H1 (cell line): ENCODE measurements at regions not wholly inside any gene's neighbourhood (a gene's known extent, or its start where the extent isn't known, plus 50 kb on each side); places are given as distances from the start of the nearest gene placed in this dataset.

Source experiments
- CTCF ChIA-PET: fragments of 300-600 bp; sonication (Branson Sonifier 250); formaldehyde crosslinking; loops from one replicate; lab custom pipeline; 2021; ENCODE audit not compliant: partially characterized antibody; lab: Charles Lee
- POLR2A ChIA-PET: fragments of 300-600 bp; sonication (Branson Sonifier 250); formaldehyde crosslinking; loops from one replicate; lab custom pipeline; 2021; ENCODE audit warnings: inconsistent platforms; ENCODE audit not compliant: partially characterized antibody; lab: Charles Lee
- DNase-seq, 2 experiments: peaks; one replicate each; pipeline versions ENCODE4 v3.0.0 to v3.0.0-alpha.2; 2010 to 2022; ENCODE audit warnings: low spot score in 2 of 2, low read depth in 1 of 2, mixed read lengths in 1 of 2
- FAIRE-seq: peaks from 2 replicates; lab custom pipeline; 2011; peaks lifted over from hg19 to GRCh38; lab: Jason Lieb, UNC
- H2AFZ ChIP-seq: 2 replicates; pipeline ENCODE4 v1.8.1; 2012; ENCODE audit warnings: low read length, inconsistent platforms
- H2AK5ac ChIP-seq: 2 replicates; pipeline ENCODE4 v1.6.1; 2013; ENCODE audit warnings: low read depth, low read length
- H2BK120ac ChIP-seq: replicated peaks from 2 replicates; pipeline ENCODE3; 2013; ENCODE audit warnings: low read depth, low read length, inconsistent platforms
- H2BK12ac ChIP-seq: 2 replicates; pipeline ENCODE4 v1.6.1; 2013; ENCODE audit warnings: low read depth, low read length
- H2BK15ac ChIP-seq: 2 replicates; pipeline ENCODE4 v1.6.1; 2013; ENCODE audit warnings: low read length
- H2BK20ac ChIP-seq: 2 replicates; pipeline ENCODE4 v1.6.1; 2013; ENCODE audit warnings: low read length
- H2BK5ac ChIP-seq: 2 replicates; pipeline ENCODE4 v1.6.1; 2013; ENCODE audit warnings: low read depth, low read length
- H3K14ac ChIP-seq: 2 replicates; pipeline ENCODE4 v1.6.1; 2013; ENCODE audit warnings: inconsistent platforms; ENCODE audit not compliant: insufficient read length
- H3K18ac ChIP-seq: 2 replicates; pipeline ENCODE4 v1.6.1; 2013; ENCODE audit warnings: low read length; ENCODE audit errors: extremely low read depth
- H3K23ac ChIP-seq: 2 replicates; pipeline ENCODE4 v1.6.1; 2013; ENCODE audit warnings: inconsistent platforms; ENCODE audit not compliant: insufficient read length
- H3K23me2 ChIP-seq: 2 replicates; pipeline ENCODE4 v1.6.1; 2013; ENCODE audit warnings: low read depth, low read length
- H3K27ac ChIP-seq: 2 replicates; pipeline ENCODE4 v1.6.1; 2011; ENCODE audit warnings: low read depth, low read length, inconsistent platforms
- H3K27me3 ChIP-seq, 4 experiments: replicated peaks in 1 of 4; 1 replicate in 1 of 4; 2 replicates in 3 of 4; pipeline versions ENCODE4 v1.6.1 to v1.8.1; 2011 to 2013; ENCODE audit warnings: low read length in 3 of 4, mild to moderate bottlenecking in 3 of 4, inconsistent platforms in 2 of 4, mixed read lengths in 2 of 4, moderate library complexity in 1 of 4; ENCODE audit not compliant: control insufficient read depth in 3 of 4, insufficient read depth in 3 of 4; ENCODE audit errors: extremely low read depth in 1 of 4
- H3K36me3 ChIP-seq, 4 experiments: 2 replicates each; pipeline versions ENCODE4 v1.6.1 to v1.8.1; 2011 to 2013; ENCODE audit warnings: mild to moderate bottlenecking in 4 of 4, low read length in 3 of 4, moderate library complexity in 2 of 4, control low read depth in 1 of 4, inconsistent platforms in 1 of 4; ENCODE audit not compliant: insufficient read depth in 4 of 4, control insufficient read depth in 2 of 4
- H3K4ac ChIP-seq: replicated peaks from 2 replicates; pipeline ENCODE3; 2013; ENCODE audit warnings: low read length, low read depth, mixed read lengths, inconsistent platforms; ENCODE audit not compliant: insufficient read length
- H3K4me1 ChIP-seq, 4 experiments: replicated peaks in 1 of 4; 1 replicate in 1 of 4; 2 replicates in 3 of 4; pipeline versions ENCODE4 v1.6.1 to v1.8.1; 2011 to 2013; ENCODE audit warnings: low read length in 3 of 4, inconsistent platforms in 2 of 4, mixed read lengths in 1 of 4; ENCODE audit not compliant: insufficient read depth in 4 of 4, control insufficient read depth in 3 of 4
- H3K4me2 ChIP-seq, 2 experiments: 2 replicates each; pipeline versions ENCODE4 v1.6.1 to v1.8.1; 2011 to 2013; ENCODE audit warnings: low read depth in 2 of 2, low read length in 2 of 2, control low read depth in 1 of 2, inconsistent platforms in 1 of 2, mild to moderate bottlenecking in 1 of 2; ENCODE audit not compliant: insufficient read depth in 1 of 2
- H3K4me3 ChIP-seq, 4 experiments: fragments of 200-600, 300-600 bp in 1 of 4; sonication (generic), shearing (Covaris generic), sonication (Bioruptor Twin) in 1 of 4; 2 replicates each; pipeline versions ENCODE4 v1.5.1 to v1.8.1; 2011 to 2016; ENCODE audit warnings: low read length in 4 of 4, low read depth in 3 of 4, control low read depth in 2 of 4, inconsistent platforms in 2 of 4, mild to moderate bottlenecking in 2 of 4, mixed read lengths in 1 of 4, moderate library complexity in 1 of 4; ENCODE audit not compliant: insufficient read depth in 2 of 4; ENCODE audit errors: extremely low read depth in 1 of 4
- H3K56ac ChIP-seq: replicated peaks from 2 replicates; pipeline ENCODE3; 2013; ENCODE audit warnings: low read depth, mild to moderate bottlenecking, mixed read lengths, low read length, inconsistent platforms; ENCODE audit not compliant: insufficient read length
- H3K79me1 ChIP-seq: 2 replicates; pipeline ENCODE4 v1.6.1; 2013; ENCODE audit warnings: low read depth, low read length, control low read depth
- H3K79me2 ChIP-seq, 2 experiments: 2 replicates each; pipeline versions ENCODE4 v1.6.1 to v1.8.1; 2012 to 2013; ENCODE audit warnings: low read length in 2 of 2, mild to moderate bottlenecking in 2 of 2, inconsistent platforms in 1 of 2; ENCODE audit not compliant: insufficient read depth in 2 of 2, control insufficient read depth in 1 of 2
- H3K9ac ChIP-seq, 4 experiments: replicated peaks in 1 of 4; 1 replicate in 1 of 4; 2 replicates in 3 of 4; pipeline versions ENCODE4 v1.6.1 to v1.8.1; 2011 to 2013; ENCODE audit warnings: low read depth in 3 of 4, low read length in 3 of 4, control low read depth in 2 of 4, mild to moderate bottlenecking in 2 of 4, moderate library complexity in 2 of 4, inconsistent platforms in 1 of 4; ENCODE audit errors: extremely low read depth in 1 of 4
- H3K9me3 ChIP-seq, 2 experiments: 2 replicates each; pipeline versions ENCODE4 v1.6.1 to v1.8.1; 2012 to 2013; ENCODE audit warnings: mild to moderate bottlenecking in 2 of 2, moderate library complexity in 2 of 2, control low read depth in 1 of 2, inconsistent platforms in 1 of 2, low read depth in 1 of 2, low read length in 1 of 2, mixed read lengths in 1 of 2; ENCODE audit not compliant: insufficient read depth in 2 of 2
- H4K20me1 ChIP-seq, 2 experiments: replicated peaks in 1 of 2; 2 replicates each; pipeline versions ENCODE3 to v1.8.1; 2011 to 2013; ENCODE audit warnings: inconsistent platforms in 2 of 2, low read length in 2 of 2, mild to moderate bottlenecking in 1 of 2; ENCODE audit not compliant: insufficient read depth in 2 of 2, control insufficient read depth in 1 of 2
- H4K5ac ChIP-seq: 2 replicates; pipeline ENCODE4 v1.6.1; 2013; ENCODE audit warnings: low read length, low read depth, mixed read lengths, inconsistent platforms; ENCODE audit not compliant: insufficient read length
- H4K8ac ChIP-seq: 2 replicates; pipeline ENCODE4 v1.8.0; 2013; ENCODE audit warnings: mild to moderate bottlenecking, moderate library complexity, low read length, inconsistent platforms; ENCODE audit not compliant: insufficient read depth; ENCODE audit errors: extremely low read depth
- H4K91ac ChIP-seq: replicated peaks from 2 replicates; pipeline ENCODE3; 2013; ENCODE audit warnings: low read length, mixed read lengths, inconsistent platforms; ENCODE audit not compliant: insufficient read length
- BACH1 ChIP-seq: IDR thresholded peaks from 2 replicates; pipeline ENCODE4 v1.6.1; 2012; ENCODE audit warnings: low read length, improper control_type of control experiment
- JUND ChIP-seq: IDR thresholded peaks from 2 replicates; pipeline ENCODE4 v1.6.1; 2011; ENCODE audit warnings: mild to moderate bottlenecking, improper control_type of control experiment, low read length
- MAFK ChIP-seq: IDR thresholded peaks from 2 replicates; pipeline ENCODE4 v1.6.1; 2012; ENCODE audit warnings: low read depth, mild to moderate bottlenecking, improper control_type of control experiment, low read length
- RXRA ChIP-seq: IDR thresholded peaks from 2 replicates; pipeline ENCODE4 v1.6.1; 2011; ENCODE audit warnings: low read depth, mild to moderate bottlenecking, low read length, moderate library complexity; ENCODE audit not compliant: insufficient read depth
- YY1 ChIP-seq: IDR thresholded peaks from 2 replicates; pipeline ENCODE4 v1.6.1; 2011; ENCODE audit warnings: low read depth, mild to moderate bottlenecking, low read length
- WGBS, 2 experiments: shearing (Covaris generic) in 1 of 2; methylation state at CpG; one replicate each; pipeline versions ENCODE4 v1.1.6 to v1.1.7; 2013 to 2015; ENCODE audit warnings: low lambda C conversion rate in 2 of 2, mixed read lengths in 2 of 2, inconsistent platforms in 1 of 2, low coverage in 1 of 2, missing lambda C conversion rate in 1 of 2; ENCODE audit not compliant: insufficient replicate concordance in 2 of 2, insufficient coverage in 1 of 2, insufficient read length in 1 of 2; ENCODE audit errors: extremely low coverage in 1 of 2, missing lambda C conversion rate in 1 of 2; 5-methylcytosine and 5-hydroxymethylcytosine counted together

DNA sequence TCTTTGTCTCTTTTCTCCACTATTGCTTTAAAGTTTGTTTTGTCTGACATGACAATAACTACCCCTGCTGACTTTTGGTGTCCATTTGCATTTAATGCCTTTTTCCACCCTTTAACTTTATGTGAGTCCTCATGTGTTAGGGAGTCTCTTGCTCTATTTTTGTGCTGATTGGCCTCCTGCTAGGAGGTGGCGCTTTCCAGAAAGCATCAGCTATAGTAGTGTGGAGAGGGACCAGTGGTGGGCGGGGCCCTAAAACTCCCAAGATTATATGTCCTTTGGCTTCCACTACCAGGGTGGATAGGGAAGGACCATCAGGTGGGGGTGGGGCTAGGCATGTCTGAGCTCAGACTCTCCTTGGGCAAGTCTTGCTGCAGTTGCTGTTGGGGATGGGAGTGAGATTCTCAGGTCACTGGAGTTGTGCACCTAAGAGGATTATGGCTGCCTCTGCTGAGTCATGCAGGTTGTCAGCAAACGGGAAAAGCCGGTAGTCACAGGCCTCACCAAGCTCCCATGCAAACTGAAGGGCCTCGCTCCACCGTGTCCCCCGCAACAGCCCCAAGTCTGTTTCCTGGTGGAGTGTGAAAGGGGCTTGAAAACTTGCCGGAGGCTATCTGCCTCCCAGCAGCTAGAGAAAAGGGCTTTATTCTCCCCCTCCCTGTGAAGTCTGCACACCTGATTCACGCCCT is 156.3 kb downstream of the CPEB2 start:
- CTCF ChIA-PET: interaction anchor here (0.9 to 2.0 kb wide), 3 partner anchors 23 to 121 kb away, joined by 3 to 7 read pairs (median 3); no protein-coding TSS in a partner anchor
- 0 out of 2 replicates have a peak overlapping the region, but pooled peaks have one; percentile 58 for H2AFZ ChIP-seq
- H3K14ac ChIP-seq: no peak overlapping the region
- H3K4me1 ChIP-seq: peaks cover 0 to 18% (median 6%) of the 10 kb centered on the region in 4 experiments; a peak in 5 of 7 replicates
- no peak overlapping the region for H3K4ac ChIP-seq
- peak overlapping the region; percentile 37 for H4K5ac ChIP-seq
- no peaks in the 10 kb centered on the region for H3K23me2 ChIP-seq
- no peak overlapping the region for H3K4me3 ChIP-seq
- H3K18ac ChIP-seq: peak overlapping the region; percentile 56; the same call in 1 of the 2 replicates
- no peaks in the 10 kb centered on the region for H3K79me1 ChIP-seq
- 0 out of 2 replicates have a peak overlapping the region, but pooled peaks have one; percentile 77 for H2BK20ac ChIP-seq
- no peak overlapping the region for H3K23ac ChIP-seq
- no peak overlapping the region; the same call in 1 of the 2 replicates for H2BK5ac ChIP-seq
- H3K4me2 ChIP-seq: peak overlapping the region; percentile 16 to 28; a peak in 3 of 4 replicates
- no peak overlapping the region for H3K27ac ChIP-seq
- no peak overlapping the region for H2AK5ac ChIP-seq
- H3K79me2 ChIP-seq: no peaks in the 10 kb centered on the region
- no peak overlapping the region for H3K9ac ChIP-seq
- H4K20me1 ChIP-seq: no peaks in the 10 kb centered on the region
- H3K56ac ChIP-seq: no peak overlapping the region
- FAIRE-seq (no peak), DNase-seq (no peak)
- POLR2A ChIA-PET: interaction anchor here (1.6 kb wide), 1 partner anchor 12 kb away, joined by 4 read pairs; no protein-coding TSS in a partner anchor
- no peak overlapping the region for H4K91ac ChIP-seq
- H3K9me3 ChIP-seq: no peaks in the 10 kb centered on the region
- H2BK12ac ChIP-seq: no peak overlapping the region
- H2BK120ac ChIP-seq: no peak overlapping the region
- H4K8ac ChIP-seq: no peak overlapping the region; the same call in 1 of the 2 replicates
- H2BK15ac ChIP-seq: no peak overlapping the region
- no peaks in the 10 kb centered on the region for H3K27me3 ChIP-seq
- WGBS, 2 experiments: 77% methylated on average over 9 of the region's 9 CpGs; no CpG with 5 or more reads in 1 of the 2 experiments
- TF ChIP-seq RXRA: no peak
- 0 out of 2 replicates have a peak, but pooled peaks have one; percentile 14 for TF ChIP-seq JUND
- TF ChIP-seq YY1: peak; percentile 54; the same call in 1 of the 2 replicates
- TF ChIP-seq BACH1: peak; percentile 93
- TF ChIP-seq MAFK: peak; percentile 74; the same call in 1 of the 2 replicates
- TF ChIP-seq, all 59 proteins: peak for 4
- no peaks in the 10 kb centered on the region for H3K36me3 ChIP-seq
